ENCODE measurements at regions not wholly inside any gene's neighbourhood (a gene's known extent, or its start where the extent isn't known, plus 50 kb on each side); places are given as distances from the start of the nearest gene placed in this dataset.

DNA sequence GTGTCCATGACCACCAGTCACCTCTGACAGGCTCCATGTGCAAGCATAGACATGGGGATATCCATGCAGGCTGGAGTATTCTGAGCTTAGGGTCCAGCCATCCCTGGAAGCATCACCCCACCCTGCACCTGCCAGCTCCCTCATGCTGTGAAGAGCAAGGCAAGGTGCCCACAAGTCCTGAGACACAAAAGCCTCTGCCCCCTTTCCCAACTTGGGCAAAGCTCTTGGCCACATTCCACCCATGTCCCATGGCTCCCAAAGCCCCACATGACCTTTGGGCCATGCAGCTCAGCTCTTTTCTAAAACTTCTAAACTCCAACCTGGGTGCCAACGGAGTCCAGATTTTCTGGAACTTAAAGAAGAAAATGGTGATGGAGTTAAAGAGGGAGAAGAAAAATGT is 99.8 kb upstream of the SH3BP4 start:
- H3K4me3 ChIP-seq (ENCODE audit: low read depth, low read length): no peak overlapping the region
- H3K4me1 ChIP-seq (ENCODE audit: insufficient read depth): no peaks in the 10 kb centered on the region
- no peak overlapping the region for H3K27ac ChIP-seq (ENCODE audit: low read depth)
- 92% methylated on average over 1 of the region's 1 CpG for WGBS
- DNase-seq (ENCODE audit: extremely low spot score): no peak
- H3K36me3 ChIP-seq (ENCODE audit: insufficient read depth): no peaks in the 10 kb centered on the region

DNA sequence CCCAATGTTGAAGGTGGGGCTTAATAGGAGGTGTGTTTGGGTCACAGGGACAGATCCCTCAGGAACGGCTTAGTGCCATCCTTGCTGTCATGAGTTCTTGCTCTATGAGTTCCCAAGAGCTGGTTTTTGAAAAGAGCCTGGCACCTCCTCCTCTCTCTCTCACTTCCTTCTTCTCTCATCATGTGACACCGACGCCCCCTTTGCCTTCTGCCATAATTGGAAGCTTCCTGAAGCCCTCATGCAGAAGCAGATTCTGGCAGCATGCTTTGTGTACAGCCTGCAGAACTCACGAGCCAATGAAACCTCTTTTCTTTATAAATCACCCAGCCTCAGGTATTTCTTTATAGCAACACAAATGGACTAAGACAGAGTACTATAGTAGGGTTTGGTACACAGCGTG is 100.4 kb upstream of the SH3BP4 start:
- DNase-seq (ENCODE audit: extremely low spot score): no peak
- Histone ChIP-seq H3K4me1 (ENCODE audit: insufficient read depth) (no peaks in the 10 kb centered on the region), H3K4me3 (ENCODE audit: low read depth, low read length) (no peak overlapping the region), H3K36me3 (ENCODE audit: insufficient read depth) (no peaks in the 10 kb centered on the region), H3K27ac (ENCODE audit: low read depth) (no peak overlapping the region)
- WGBS: 93% methylated on average over 5 of the region's 5 CpGs

DNA sequence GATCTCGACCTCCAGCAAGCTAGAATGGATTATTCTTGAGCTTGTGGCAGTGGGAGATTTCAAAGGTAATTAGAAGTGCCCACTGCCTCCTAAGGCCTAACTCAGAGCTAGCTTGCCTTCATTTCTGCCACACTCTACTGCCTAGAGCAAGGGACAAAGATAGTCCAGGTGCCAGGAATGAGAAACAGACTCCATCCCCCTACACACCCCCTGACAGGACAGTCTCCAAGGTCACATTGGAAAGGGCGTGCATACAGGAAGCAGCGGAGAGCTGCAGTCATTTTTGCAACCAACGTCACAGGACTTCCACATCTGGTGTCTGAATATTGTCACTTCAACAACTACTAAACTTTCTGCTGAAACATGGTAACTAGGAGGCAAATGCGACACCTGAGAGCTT is 101.0 kb upstream of the SH3BP4 start:
- H3K4me1 ChIP-seq (ENCODE audit: insufficient read depth): no peaks in the 10 kb centered on the region
- H3K27ac ChIP-seq (ENCODE audit: low read depth): no peak overlapping the region
- H3K4me3 ChIP-seq (ENCODE audit: low read depth, low read length): no peak overlapping the region
- DNase-seq (ENCODE audit: extremely low spot score): no peak
- H3K36me3 ChIP-seq (ENCODE audit: insufficient read depth): no peaks in the 10 kb centered on the region
- 90% methylated on average over 5 of the region's 5 CpGs for WGBS

DNA sequence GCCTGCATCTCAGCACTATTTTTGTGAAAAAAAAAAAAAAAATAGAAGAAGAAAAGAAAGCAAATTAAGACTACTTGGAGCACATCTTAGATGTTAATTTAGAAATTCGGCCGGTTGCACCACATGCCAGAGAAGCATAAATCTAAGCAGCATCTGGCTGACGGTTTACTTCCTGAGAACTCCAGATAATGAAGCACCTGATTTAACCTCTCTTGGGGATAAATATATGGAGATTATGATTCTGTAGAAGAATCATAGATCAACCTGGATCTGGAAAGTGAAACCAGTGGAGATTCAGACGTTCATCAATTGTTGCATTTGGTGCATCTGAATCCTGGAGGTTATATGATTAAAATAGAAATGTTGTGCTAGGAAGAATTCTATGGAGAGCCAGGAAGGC is 102.1 kb upstream of the SH3BP4 start:
- no peak overlapping the region for H3K27ac ChIP-seq (ENCODE audit: low read depth)
- H3K4me1 ChIP-seq (ENCODE audit: insufficient read depth): no peaks in the 10 kb centered on the region
- no peak overlapping the region for H3K4me3 ChIP-seq (ENCODE audit: low read depth, low read length)
- no peaks in the 10 kb centered on the region for H3K36me3 ChIP-seq (ENCODE audit: insufficient read depth)
- no peak for DNase-seq (ENCODE audit: extremely low spot score)
- WGBS: 91% methylated on average over 4 of the region's 4 CpGs

DNA sequence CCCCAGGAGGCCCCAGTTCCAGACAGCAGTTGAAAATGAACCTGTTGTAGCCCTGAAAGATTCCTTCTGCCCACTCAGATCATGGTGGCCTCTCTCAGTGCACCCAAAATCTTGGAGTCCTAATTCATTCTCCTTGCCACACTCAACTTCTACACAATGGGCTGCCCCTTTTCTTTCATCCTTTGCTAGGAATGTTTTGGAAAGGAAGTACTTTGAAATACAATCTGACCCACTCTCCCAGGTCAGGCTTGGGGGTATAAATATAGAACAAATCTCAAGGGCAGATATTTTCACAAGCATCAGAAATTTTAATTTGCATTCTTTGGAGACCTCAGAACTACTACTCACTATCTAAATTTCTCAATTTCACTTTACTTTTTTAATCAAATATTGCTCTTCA is 103.2 kb upstream of the SH3BP4 start:
- no peak for DNase-seq (ENCODE audit: extremely low spot score)

DNA sequence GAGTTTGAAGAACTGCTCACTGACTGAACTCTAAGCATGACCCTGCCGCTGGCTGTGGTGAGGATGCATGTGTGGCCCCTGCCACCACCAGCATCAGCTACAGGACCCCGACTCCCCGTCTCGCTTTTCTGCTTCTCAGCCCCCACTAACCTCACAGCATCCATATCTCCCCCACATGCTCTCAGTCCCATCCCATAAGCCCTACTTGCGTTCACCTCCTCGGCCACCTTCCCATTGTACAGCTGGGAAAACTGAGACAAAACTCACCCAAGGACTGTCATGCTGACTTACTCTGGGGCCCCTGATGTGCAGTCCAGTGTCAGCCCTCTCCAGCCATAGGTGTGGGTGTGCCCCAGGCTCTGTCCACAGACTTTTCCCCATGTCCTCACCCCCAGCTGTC is 104.2 kb upstream of the SH3BP4 start:
- no peaks in the 10 kb centered on the region for H3K4me1 ChIP-seq (ENCODE audit: insufficient read depth)
- H3K4me3 ChIP-seq (ENCODE audit: low read depth, low read length): no peak overlapping the region
- no peak for DNase-seq (ENCODE audit: extremely low spot score)
- no peaks in the 10 kb centered on the region for H3K36me3 ChIP-seq (ENCODE audit: insufficient read depth)
- 97% methylated on average over 6 of the region's 6 CpGs for WGBS
- H3K27ac ChIP-seq (ENCODE audit: low read depth): no peak overlapping the region

More for the DNA sequence above, 103.2 kb upstream of the SH3BP4 start:
- no peaks in the 10 kb centered on the region for H3K4me1 ChIP-seq (ENCODE audit: insufficient read depth)
- no peak overlapping the region for H3K4me3 ChIP-seq (ENCODE audit: low read depth, low read length)
- H3K36me3 ChIP-seq (ENCODE audit: insufficient read depth): no peaks in the 10 kb centered on the region
- H3K27ac ChIP-seq (ENCODE audit: low read depth): no peak overlapping the region

DNA sequence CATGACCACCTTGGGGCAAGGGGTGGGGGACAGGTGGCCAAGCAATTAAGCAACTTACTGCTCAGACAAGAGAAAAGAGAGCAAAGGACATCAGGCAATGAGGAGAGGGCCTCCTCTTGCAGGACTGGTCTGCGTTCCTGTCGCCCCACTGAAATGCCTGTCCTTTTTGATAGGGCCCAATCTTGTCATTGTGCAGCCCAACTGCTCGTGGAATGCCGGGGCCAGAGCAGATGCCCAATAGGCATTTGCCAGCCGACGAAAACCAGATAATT is 104.5 kb upstream of the SH3BP4 start:
- Histone ChIP-seq H3K4me1 (ENCODE audit: insufficient read depth) (no peaks in the 10 kb centered on the region), H3K36me3 (ENCODE audit: insufficient read depth) (no peaks in the 10 kb centered on the region), H3K4me3 (ENCODE audit: low read depth, low read length) (no peak overlapping the region), H3K27ac (ENCODE audit: low read depth) (no peak overlapping the region)
- no peak for DNase-seq (ENCODE audit: extremely low spot score)
- 93% methylated on average over 6 of the region's 6 CpGs for WGBS

DNA sequence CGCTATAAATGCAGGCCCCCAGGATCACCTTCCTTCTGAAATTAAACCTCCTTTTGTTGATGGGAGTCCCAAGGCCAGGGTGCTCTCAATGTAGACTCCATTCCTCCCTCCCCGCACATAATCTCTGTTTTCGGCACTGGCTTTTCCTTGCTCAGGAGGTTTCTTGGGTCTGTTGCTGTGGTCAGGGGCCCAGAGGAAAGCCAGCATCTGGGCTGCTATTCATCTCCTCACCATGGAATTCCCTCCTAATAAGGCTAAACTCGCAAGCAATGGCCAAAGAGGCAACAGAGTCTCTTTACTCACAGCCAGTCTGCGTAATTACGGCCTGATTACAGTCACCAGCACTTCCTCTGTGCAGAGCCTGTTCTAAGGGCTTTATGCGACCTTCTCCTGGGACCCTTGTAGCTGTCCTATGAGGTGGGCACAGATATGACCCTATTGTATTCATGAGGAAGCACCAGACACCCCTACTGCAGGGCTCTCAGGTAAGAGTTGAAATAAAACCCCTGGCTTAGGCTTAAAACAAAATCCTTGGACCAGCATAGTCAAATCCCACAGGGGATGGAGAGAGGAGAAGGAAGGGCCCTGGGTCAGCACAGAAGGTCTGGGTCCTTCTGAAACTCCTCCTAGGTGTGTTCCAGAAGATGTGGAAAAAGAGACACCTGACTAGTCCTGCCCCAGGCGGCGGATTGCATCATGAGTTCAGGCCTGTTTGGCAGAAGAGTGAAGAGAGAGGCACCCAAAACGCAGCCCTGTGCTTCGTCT is 105.0 kb upstream of the SH3BP4 start:
- 95% methylated on average over 11 of the region's 11 CpGs for WGBS
- no peaks in the 10 kb centered on the region for H3K36me3 ChIP-seq (ENCODE audit: insufficient read depth)
- DNase-seq (ENCODE audit: extremely low spot score): no peak
- H3K4me3 ChIP-seq (ENCODE audit: low read depth, low read length): no peak overlapping the region
- H3K27ac ChIP-seq (ENCODE audit: low read depth): no peak overlapping the region
- H3K4me1 ChIP-seq (ENCODE audit: insufficient read depth): no peaks in the 10 kb centered on the region

DNA sequence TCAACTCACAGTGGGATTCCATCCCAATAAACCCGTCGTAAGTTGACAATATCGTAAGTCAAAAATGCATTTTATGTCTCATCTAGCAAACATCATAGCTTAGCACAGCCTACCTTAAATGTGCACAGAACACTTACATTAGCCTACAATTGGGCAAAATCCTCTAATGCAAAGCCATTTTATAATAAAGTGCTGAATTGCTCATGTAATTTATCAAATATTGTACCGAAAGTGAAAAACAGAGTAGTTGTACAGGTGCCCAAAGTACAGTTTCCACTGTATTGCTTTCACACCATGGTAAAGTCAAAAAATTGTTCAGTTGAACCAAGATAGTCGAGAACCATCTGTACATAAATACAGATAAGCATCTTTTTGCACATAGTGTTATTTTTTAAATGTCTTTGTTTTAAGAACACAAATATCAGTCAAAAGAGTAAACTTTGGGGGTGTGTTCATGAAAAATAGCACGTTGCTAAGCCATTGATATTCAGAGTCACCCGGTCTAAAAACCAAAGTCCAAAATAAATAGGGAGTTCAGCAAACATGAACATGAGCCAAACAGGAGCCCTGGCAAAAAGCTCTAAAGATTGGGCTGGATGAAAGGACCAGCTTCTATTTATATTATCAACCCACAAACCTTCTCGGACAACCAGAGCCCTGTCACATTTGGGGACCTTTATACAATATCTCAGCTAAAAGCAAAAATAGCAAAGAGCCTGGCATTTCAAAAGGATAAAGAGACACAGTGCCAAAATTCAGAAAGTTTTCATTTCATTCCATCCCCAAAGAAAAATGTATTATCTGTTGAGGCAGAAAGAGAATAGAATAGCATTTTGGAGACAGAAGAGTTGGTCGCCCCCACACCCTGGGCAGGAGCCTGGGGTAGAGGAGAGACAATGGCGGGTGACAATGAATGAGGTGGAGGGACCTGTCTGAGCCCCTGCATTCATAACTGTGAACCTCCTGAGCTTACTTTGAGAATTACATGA is 105.9 kb upstream of the SH3BP4 start:
- H3K4me1 ChIP-seq (ENCODE audit: insufficient read depth): no peaks in the 10 kb centered on the region
- H3K4me3 ChIP-seq (ENCODE audit: low read depth, low read length): no peak overlapping the region
- H3K36me3 ChIP-seq (ENCODE audit: insufficient read depth): no peaks in the 10 kb centered on the region
- no peak for DNase-seq (ENCODE audit: extremely low spot score)
- 75% methylated on average over 10 of the region's 10 CpGs for WGBS
- no peak overlapping the region for H3K27ac ChIP-seq (ENCODE audit: low read depth)

DNA sequence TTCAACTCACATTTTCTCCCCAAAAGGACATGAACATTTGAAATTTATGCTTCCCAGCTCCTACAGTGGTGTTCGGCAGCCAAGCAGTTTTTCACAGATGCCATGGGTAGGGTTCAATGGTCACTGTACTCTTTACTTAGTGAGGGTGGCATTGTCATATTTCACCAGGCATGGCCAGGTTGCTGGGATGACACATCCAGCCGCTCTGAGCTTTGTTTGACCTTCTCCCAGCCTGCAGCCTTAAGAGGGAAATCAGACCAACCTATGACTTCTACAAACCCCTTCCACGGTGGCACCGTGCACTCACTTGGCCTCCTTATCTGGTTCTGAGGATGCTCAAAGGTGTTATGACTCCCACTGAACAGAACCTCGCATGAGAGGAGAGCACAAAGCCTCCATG is 108.4 kb upstream of the SH3BP4 start:
- 96% methylated on average over 5 of the region's 5 CpGs for WGBS
- Histone ChIP-seq H3K36me3 (ENCODE audit: insufficient read depth) (no peaks in the 10 kb centered on the region), H3K4me1 (ENCODE audit: insufficient read depth) (no peaks in the 10 kb centered on the region), H3K4me3 (ENCODE audit: low read depth, low read length) (no peak overlapping the region), H3K27ac (ENCODE audit: low read depth) (no peak overlapping the region)
- DNase-seq (ENCODE audit: extremely low spot score): no peak

DNA sequence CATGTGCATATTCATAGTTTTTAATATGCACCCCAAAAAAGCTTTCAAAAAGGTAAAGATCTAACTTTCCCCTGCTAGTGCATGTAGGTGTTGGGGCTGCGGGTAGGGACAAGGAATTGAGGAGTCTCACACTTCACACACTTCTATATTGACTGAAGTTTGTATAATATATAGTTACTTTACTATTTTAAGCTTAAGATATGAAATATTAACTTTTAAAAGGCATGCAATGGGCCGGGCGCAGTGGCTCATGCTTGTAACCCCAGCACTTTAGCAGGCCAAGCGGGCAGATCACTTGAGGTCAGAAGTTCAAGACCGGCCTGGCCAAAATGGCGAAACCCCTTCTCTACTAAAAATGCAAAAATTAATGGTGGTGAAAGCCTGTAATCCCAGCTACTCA is 109.1 kb upstream of the SH3BP4 start:
- DNase-seq (ENCODE audit: extremely low spot score): no peak
- H3K4me1 ChIP-seq (ENCODE audit: insufficient read depth): no peaks in the 10 kb centered on the region
- WGBS: 98% methylated on average over 6 of the region's 6 CpGs

DNA sequence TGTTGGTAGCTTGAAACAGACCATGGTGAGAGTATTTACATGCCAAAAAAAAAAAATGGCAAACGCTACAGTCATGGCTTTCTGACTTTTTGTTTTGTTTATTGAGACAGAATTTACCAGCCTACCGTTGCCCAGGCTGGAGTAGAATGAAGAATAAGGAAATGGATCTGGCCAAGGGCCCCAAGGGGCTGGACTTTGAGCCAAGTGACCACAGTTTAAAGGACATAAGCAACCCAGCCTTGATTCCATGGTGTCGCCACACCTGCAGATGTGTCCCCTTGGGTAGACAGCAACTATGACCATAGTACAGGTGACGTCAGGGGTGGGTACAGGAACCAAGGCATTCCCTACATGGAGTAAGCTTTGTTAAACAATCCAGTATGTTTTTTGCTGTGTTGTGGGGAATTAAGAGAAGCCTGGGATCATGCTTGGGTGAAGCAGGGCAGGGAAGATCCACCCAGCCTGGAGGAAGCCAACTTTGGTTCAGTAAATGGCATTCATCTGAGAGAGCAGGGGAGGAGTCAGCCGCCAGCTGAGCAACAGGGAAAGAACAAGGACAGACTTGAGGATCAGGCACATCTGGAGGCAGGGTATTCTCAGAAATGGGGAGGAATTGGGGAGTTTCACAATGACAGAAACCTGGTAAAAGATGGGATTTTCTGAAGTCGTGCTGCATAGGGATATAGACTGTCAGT is 110.3 kb upstream of the SH3BP4 start:
- H3K27ac ChIP-seq (ENCODE audit: low read depth): no peak overlapping the region
- 61% methylated on average over 6 of the region's 6 CpGs for WGBS
- no peaks in the 10 kb centered on the region for H3K4me1 ChIP-seq (ENCODE audit: insufficient read depth)
- H3K4me3 ChIP-seq (ENCODE audit: low read depth, low read length): no peak overlapping the region
- no peaks in the 10 kb centered on the region for H3K36me3 ChIP-seq (ENCODE audit: insufficient read depth)
- DNase-seq (ENCODE audit: extremely low spot score): no peak

More for the DNA sequence above, 109.1 kb upstream of the SH3BP4 start:
- no peak overlapping the region for H3K4me3 ChIP-seq (ENCODE audit: low read depth, low read length)
- H3K27ac ChIP-seq (ENCODE audit: low read depth): no peak overlapping the region
- H3K36me3 ChIP-seq (ENCODE audit: insufficient read depth): no peaks in the 10 kb centered on the region

DNA sequence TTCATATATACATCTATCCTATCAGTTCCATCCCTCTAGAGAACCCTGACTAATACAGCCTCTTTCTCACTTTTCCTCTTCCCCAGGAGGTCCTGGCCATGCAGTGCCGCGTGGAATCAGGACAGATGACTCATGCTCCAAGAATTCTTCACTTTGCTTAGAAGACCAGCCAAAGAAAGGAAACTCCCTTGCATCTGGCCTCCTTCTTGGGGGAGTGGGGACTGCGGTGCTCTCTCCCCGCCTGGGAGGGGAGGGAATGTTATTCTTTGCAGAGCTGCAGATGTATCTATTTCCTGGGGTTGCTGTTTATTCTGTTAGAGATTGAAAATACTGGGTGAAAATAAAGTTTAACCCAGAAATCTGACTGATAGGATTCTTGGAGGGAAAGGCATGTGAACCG is 111.5 kb upstream of the SH3BP4 start:
- WGBS: 21% methylated on average over 5 of the region's 5 CpGs
- no peak overlapping the region for H3K4me3 ChIP-seq (ENCODE audit: low read depth, low read length)
- H3K36me3 ChIP-seq (ENCODE audit: insufficient read depth): no peaks in the 10 kb centered on the region
- DNase-seq (ENCODE audit: extremely low spot score): no peak
- H3K27ac ChIP-seq (ENCODE audit: low read depth): no peak overlapping the region
- H3K4me1 ChIP-seq (ENCODE audit: insufficient read depth): no peaks in the 10 kb centered on the region

DNA sequence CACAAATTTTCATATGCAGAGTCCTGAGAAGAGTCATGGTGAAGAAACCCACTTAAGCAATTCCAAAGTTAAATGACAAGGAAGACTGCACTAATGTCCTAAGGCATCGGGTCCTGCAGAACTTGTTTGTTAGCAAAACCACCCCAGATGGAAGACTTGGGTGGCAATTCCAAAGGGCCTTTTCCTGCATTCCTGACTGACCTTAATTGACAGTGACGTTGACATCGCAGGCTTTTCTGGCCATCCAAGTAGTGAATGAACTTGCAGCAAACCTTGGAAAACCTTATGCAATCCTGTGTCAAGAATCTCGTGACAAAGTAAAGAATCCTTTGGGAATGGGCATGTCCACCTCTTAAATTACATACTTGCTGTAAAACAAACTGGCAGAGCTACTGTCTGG is 112.5 kb upstream of the SH3BP4 start:
- DNase-seq (ENCODE audit: extremely low spot score): no peak
- no peak overlapping the region for H3K27ac ChIP-seq (ENCODE audit: low read depth)
- H3K4me3 ChIP-seq (ENCODE audit: low read depth, low read length): no peak overlapping the region
- no peaks in the 10 kb centered on the region for H3K36me3 ChIP-seq (ENCODE audit: insufficient read depth)
- no peaks in the 10 kb centered on the region for H3K4me1 ChIP-seq (ENCODE audit: insufficient read depth)
- 94% methylated on average over 4 of the region's 4 CpGs for WGBS
